Neural crest cell (in vitro differentiated cells): ENCODE measurements at regions not wholly inside any gene's neighbourhood (a gene's known extent, or its start where the extent isn't known, plus 50 kb on each side); places are given as distances from the start of the nearest gene placed in this dataset.

Experiments
- DNase-seq: peaks from one replicate; pipeline ENCODE4 v3.0.0; 2021; ENCODE audit warnings: low read depth, mixed read lengths, low spot score
- H3K27ac Mint-ChIP-seq: one replicate; pipeline ENCODE4 v1.8.0; 2021; ENCODE audit warnings: mild to moderate bottlenecking, mixed read lengths; ENCODE audit not compliant: unreplicated experiment
- H3K27me3 Mint-ChIP-seq: 2 replicates; pipeline ENCODE4 v1.8.0; 2021; ENCODE audit warnings: low read depth, mild to moderate bottlenecking, mixed read lengths
- H3K36me3 Mint-ChIP-seq: 2 replicates; pipeline ENCODE4 v1.8.0; 2021; ENCODE audit warnings: low read depth, mild to moderate bottlenecking, mixed read lengths
- H3K4me1 Mint-ChIP-seq: 2 replicates; pipeline ENCODE4 v1.8.0; 2021; ENCODE audit warnings: mixed read lengths
- H3K4me3 Mint-ChIP-seq: one replicate; pipeline ENCODE4 v1.8.0; 2021; ENCODE audit warnings: mild to moderate bottlenecking, mixed read lengths
- H3K9me3 Mint-ChIP-seq: 2 replicates; pipeline ENCODE4 v1.8.0; 2021; ENCODE audit warnings: mixed read lengths
- TF ChIP-seq, protein P1 (sequence below): fragments of 200-600 bp; sonication (generic); conservative IDR thresholded peaks from 2 replicates; pipeline ENCODE4 v1.5.0; 2021; ENCODE audit warnings: antibody characterized with exemption, mild to moderate bottlenecking

DNA sequence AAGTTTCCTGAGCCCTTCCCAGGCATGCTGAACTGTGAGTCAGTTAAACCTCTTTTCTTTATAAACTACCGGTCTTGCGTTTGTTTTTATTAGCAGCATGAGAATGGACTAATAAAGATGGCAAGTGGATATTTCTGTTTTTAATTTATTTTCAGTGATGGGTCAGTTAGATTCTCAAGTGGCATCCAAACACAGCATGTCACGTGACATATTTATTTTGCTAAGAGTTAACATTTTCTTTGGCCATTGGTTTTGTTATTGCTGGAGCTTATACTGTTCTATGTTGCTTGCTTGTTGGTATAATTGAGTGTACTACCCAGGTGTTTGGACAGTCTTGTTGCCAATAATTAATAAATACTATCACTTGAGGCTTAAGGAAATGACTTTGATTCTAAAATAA is 181.7 kb upstream of the MALRD1 start:
- Mint-ChIP-seq H3K27me3 (peaks cover 4% of the 10 kb centered on the region), H3K27ac (no peak overlapping the region), H3K9me3 (peaks cover 7% of the 10 kb centered on the region), H3K4me1 (no peaks in the 10 kb centered on the region), H3K36me3 (no peaks in the 10 kb centered on the region), H3K4me3 (no peak overlapping the region)
- TF ChIP-seq, protein P1, sequence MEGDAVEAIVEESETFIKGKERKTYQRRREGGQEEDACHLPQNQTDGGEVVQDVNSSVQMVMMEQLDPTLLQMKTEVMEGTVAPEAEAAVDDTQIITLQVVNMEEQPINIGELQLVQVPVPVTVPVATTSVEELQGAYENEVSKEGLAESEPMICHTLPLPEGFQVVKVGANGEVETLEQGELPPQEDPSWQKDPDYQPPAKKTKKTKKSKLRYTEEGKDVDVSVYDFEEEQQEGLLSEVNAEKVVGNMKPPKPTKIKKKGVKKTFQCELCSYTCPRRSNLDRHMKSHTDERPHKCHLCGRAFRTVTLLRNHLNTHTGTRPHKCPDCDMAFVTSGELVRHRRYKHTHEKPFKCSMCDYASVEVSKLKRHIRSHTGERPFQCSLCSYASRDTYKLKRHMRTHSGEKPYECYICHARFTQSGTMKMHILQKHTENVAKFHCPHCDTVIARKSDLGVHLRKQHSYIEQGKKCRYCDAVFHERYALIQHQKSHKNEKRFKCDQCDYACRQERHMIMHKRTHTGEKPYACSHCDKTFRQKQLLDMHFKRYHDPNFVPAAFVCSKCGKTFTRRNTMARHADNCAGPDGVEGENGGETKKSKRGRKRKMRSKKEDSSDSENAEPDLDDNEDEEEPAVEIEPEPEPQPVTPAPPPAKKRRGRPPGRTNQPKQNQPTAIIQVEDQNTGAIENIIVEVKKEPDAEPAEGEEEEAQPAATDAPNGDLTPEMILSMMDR, result no peak
- DNase-seq, result no peak

DNA sequence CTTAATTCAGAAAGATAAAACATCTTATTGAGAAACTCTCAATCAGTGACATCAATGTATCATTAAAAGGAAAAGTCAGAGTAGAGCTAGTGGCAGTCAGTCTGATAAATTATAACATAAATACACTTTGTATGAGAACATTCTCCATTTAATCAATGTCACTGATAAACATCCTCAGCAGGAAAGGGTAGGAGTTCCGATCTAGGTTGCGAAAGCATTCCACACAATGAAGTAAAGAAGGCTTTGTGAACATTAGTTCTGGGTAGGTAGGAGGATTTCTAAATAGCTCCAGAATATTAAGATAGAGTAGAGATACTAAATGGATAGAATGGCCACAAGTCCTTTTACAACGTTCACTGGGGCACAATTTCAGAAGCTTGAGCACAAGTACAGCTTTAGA is 179.7 kb upstream of the MALRD1 start:
- peaks cover 5% of the 10 kb centered on the region for H3K9me3 Mint-ChIP-seq
- no peaks in the 10 kb centered on the region for H3K36me3 Mint-ChIP-seq
- H3K27ac Mint-ChIP-seq, result no peak overlapping the region
- no peak overlapping the region for H3K4me3 Mint-ChIP-seq
- no peak for DNase-seq
- peaks cover 4% of the 10 kb centered on the region for H3K27me3 Mint-ChIP-seq
- no peaks in the 10 kb centered on the region for H3K4me1 Mint-ChIP-seq
- TF ChIP-seq, protein P1, result no peak

DNA sequence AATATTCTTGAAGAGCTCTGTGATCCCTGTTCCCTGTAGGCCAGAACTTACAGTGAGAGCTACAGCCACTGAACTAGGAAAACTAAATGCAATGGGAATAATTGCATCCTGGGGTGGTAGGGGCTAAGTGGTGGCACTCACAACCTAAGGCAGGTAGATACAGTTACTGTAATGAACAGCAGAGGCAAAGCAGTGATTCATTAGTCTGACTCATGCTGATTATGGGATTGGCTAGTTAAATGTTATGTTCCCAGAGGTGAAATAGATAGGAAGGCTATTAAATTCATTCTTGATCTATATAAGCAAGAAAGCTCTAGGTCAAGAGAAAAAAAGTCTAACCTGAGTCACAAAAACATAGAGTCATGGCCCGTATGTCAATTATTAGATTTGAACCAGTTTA is 173.1 kb upstream of the MALRD1 start:
- Mint-ChIP-seq H3K27ac (no peak overlapping the region), H3K9me3 (peaks cover 3% of the 10 kb centered on the region), H3K4me1 (no peaks in the 10 kb centered on the region), H3K4me3 (no peak overlapping the region), H3K27me3 (peaks cover 22% of the 10 kb centered on the region), H3K36me3 (no peaks in the 10 kb centered on the region)
- DNase-seq, result no peak
- TF ChIP-seq, protein P1, result no peak

DNA sequence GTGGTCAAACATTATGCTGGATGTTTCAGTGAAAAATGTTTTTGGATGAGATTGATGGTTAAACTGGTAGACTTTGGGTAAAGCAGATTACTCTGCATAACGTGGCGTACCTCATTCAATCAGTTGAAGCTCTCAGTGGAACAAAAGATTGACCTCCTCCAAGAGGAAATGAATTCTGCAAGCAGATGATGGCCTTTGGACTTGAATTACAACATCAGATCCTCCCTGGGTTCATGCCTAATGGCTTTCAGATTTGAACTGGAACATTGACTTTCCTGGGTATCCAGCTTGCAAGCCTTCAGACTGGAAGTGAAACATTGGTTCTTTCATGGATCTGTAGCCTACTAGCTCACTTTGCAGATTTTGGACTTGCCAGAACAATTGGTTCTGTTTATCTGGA is 169.3 kb upstream of the MALRD1 start:
- Mint-ChIP-seq H3K27ac (no peak overlapping the region), H3K27me3 (peaks cover 39% of the 10 kb centered on the region), H3K4me3 (no peak overlapping the region), H3K36me3 (no peaks in the 10 kb centered on the region), H3K4me1 (no peaks in the 10 kb centered on the region), H3K9me3 (no peaks in the 10 kb centered on the region)
- TF ChIP-seq, protein P1, result no peak
- DNase-seq, result no peak

DNA sequence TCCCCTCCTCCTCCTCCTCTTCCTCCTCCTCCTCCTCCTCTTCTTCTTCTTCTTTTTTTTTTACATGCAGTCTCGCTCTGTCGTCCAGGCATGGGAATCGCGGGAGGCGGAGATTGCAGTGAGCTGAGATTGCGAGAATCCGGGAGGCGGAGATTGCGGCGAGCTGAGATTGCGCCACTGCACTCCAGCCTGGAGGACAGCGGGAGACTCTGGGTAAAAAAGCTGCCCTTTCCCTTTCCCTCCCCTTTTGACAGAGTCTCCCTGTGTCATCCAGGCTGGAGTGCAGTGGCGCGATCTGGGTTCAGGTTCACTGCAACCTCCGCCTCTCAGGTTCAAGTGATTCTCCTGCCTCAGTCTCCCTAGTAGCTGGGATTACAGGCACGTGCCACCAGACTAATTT is 168.1 kb upstream of the MALRD1 start:
- TF ChIP-seq, protein P1, result no peak
- no peaks in the 10 kb centered on the region for H3K4me1 Mint-ChIP-seq
- no peaks in the 10 kb centered on the region for H3K36me3 Mint-ChIP-seq
- peak overlapping the region; percentile 3 for H3K4me3 Mint-ChIP-seq
- no peak for DNase-seq
- H3K27me3 Mint-ChIP-seq, result peaks cover 39% of the 10 kb centered on the region
- no peaks in the 10 kb centered on the region for H3K9me3 Mint-ChIP-seq
- no peak overlapping the region for H3K27ac Mint-ChIP-seq

DNA sequence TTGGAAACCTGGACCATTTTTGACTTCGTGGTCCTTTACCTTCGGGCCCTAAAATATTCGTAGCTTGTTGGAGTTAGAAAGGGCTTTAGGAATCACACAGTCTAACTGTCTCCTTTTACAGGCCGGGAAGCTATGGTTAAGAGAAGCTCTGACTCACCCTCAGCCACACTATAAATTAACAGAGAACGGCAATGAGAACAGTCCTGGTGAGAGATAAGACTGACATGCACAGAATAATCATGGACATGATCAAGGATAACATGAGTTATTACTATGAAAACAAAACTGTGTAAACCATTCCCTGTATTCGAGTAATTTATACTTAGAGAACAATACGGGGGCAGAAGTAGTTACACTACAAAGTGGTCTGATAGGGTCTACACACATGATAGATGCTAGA is 162.5 kb upstream of the MALRD1 start:
- no peaks in the 10 kb centered on the region for H3K9me3 Mint-ChIP-seq

More for the DNA sequence above, 162.5 kb upstream of the MALRD1 start:
- Mint-ChIP-seq H3K4me1 (peaks cover 4% of the 10 kb centered on the region), H3K36me3 (no peaks in the 10 kb centered on the region), H3K4me3 (no peak overlapping the region), H3K27ac (no peak overlapping the region), H3K27me3 (peaks cover 11% of the 10 kb centered on the region)
- TF ChIP-seq, protein P1, result no peak
- DNase-seq, result no peak
